ENCODE measurements at regions not wholly inside any gene's neighbourhood (a gene's known extent, or its start where the extent isn't known, plus 50 kb on each side); places are given as distances from the start of the nearest gene placed in this dataset.

DNA sequence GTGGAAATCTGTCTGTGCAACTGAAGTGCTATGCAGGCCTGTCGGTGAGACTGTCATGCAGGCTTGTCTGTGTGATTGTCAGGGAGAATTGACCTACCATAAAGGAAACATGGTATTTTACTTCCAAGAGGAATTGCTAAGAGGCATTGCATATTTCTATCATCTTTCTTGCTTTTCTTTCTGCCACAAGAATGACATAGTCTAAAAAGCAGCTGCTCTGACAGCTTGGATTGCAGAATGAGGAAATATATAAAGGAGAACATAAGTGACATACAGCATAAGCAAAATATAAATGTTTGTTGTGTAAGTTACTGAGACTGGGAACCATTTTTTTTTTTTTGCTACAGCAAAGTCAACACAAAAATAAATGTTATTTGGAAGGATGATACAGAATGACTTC lies 105.1 kb downstream of the MANEA start:
- TF ChIP-seq CTCF (IDR thresholded peaks at IDR 0.05) (no peak), POLR2A (IDR thresholded peaks at IDR 0.05) (no peak)

Data from thyroid gland (tissue), 4 donors.